ENCODE measurements at regions not wholly inside any gene's neighbourhood (a gene's known extent, or its start where the extent isn't known, plus 50 kb on each side); places are given as distances from the start of the nearest gene placed in this dataset.

- Histone ChIP-seq H3K36me3 (no peaks in the 10 kb centered on the region), H3K4me1 (no peaks in the 10 kb centered on the region), H3K9me3 (no peaks in the 10 kb centered on the region), H3K4me3 (no peak overlapping the region), H3K9ac (ENCODE audit: low read depth in 2 of 2, low read length in 2 of 2) (no peak overlapping the region), H3K27me3 (no peaks in the 10 kb centered on the region), H3K27ac (no peak overlapping the region)
- DNase-seq: no peak
- intact Hi-C loops (cut with DNase I): no loop called here
- no peak for TF ChIP-seq CTCF (IDR thresholded peaks at IDR 0.05)
These were observed 339.0 kb downstream of the NSG2 start for GRCh38 chr5:174384509-174384947.

- H3K9me3 ChIP-seq: no peaks in the 10 kb centered on the region
- H3K36me3 ChIP-seq: no peaks in the 10 kb centered on the region
- H3K27ac ChIP-seq: no peak overlapping the region
- H3K9ac ChIP-seq (ENCODE audit: low read depth in 2 of 2, low read length in 2 of 2): no peak overlapping the region
- DNase-seq: no peak
- no peak overlapping the region for H3K4me3 ChIP-seq
- H3K4me1 ChIP-seq: no peaks in the 10 kb centered on the region
- H3K27me3 ChIP-seq: no peaks in the 10 kb centered on the region
- intact Hi-C loops (cut with DNase I): no loop called here
- no peak for TF ChIP-seq CTCF (IDR thresholded peaks at IDR 0.05)
These were observed 338.1 kb upstream of the MSX2 start for GRCh38 chr5:174386306-174386705.

- no peaks in the 10 kb centered on the region for H3K36me3 ChIP-seq
- no peak overlapping the region for H3K4me3 ChIP-seq
- H3K4me1 ChIP-seq: no peaks in the 10 kb centered on the region
- no peak for DNase-seq
- no peak overlapping the region for H3K27ac ChIP-seq
- H3K9ac ChIP-seq (ENCODE audit: low read depth in 2 of 2, low read length in 2 of 2): no peak overlapping the region
- intact Hi-C loops (cut with DNase I): no loop called here
- H3K9me3 ChIP-seq: no peaks in the 10 kb centered on the region
- no peaks in the 10 kb centered on the region for H3K27me3 ChIP-seq
- no peak for TF ChIP-seq CTCF (IDR thresholded peaks at IDR 0.05)
These were observed 337.5 kb upstream of the MSX2 start for GRCh38 chr5:174386846-174387245.

- TF ChIP-seq CTCF (IDR thresholded peaks at IDR 0.05): no peak
- no peaks in the 10 kb centered on the region for H3K9me3 ChIP-seq
- no peak overlapping the region for H3K4me3 ChIP-seq
- no peak overlapping the region for H3K27ac ChIP-seq
- intact Hi-C loops (cut with DNase I): no loop called here
- no peak for DNase-seq
- H3K36me3 ChIP-seq: no peaks in the 10 kb centered on the region
- H3K9ac ChIP-seq (ENCODE audit: low read depth in 2 of 2, low read length in 2 of 2): no peak overlapping the region
- no peaks in the 10 kb centered on the region for H3K4me1 ChIP-seq
- H3K27me3 ChIP-seq: no peaks in the 10 kb centered on the region
These were observed 336.9 kb upstream of the MSX2 start for GRCh38 chr5:174387448-174387847.

- no peak overlapping the region for H3K9ac ChIP-seq (ENCODE audit: low read depth in 2 of 2, low read length in 2 of 2)
- no peaks in the 10 kb centered on the region for H3K4me1 ChIP-seq
- intact Hi-C loops (cut with DNase I): no loop called here
- H3K27me3 ChIP-seq: no peaks in the 10 kb centered on the region
- no peak for DNase-seq
- H3K9me3 ChIP-seq: no peaks in the 10 kb centered on the region
- H3K27ac ChIP-seq: no peak overlapping the region
- no peak overlapping the region for H3K4me3 ChIP-seq
- TF ChIP-seq CTCF (IDR thresholded peaks at IDR 0.05): no peak
- no peaks in the 10 kb centered on the region for H3K36me3 ChIP-seq
These were observed 331.5 kb upstream of the MSX2 start for GRCh38 chr5:174392892-174393291.

GRCh38 chr5:174396541-174396940, 327.8 kb upstream of the MSX2 start:
- no peak for DNase-seq
- no peaks in the 10 kb centered on the region for H3K4me1 ChIP-seq
- H3K9me3 ChIP-seq: no peaks in the 10 kb centered on the region
- no peaks in the 10 kb centered on the region for H3K36me3 ChIP-seq
- H3K27ac ChIP-seq: no peak overlapping the region
- no peaks in the 10 kb centered on the region for H3K27me3 ChIP-seq
- no peak for TF ChIP-seq CTCF (IDR thresholded peaks at IDR 0.05)
- H3K9ac ChIP-seq (ENCODE audit: low read depth in 2 of 2, low read length in 2 of 2): no peak overlapping the region
- H3K4me3 ChIP-seq: no peak overlapping the region
- intact Hi-C loops (cut with DNase I): no loop called here
